PFSK-1 (cell line): ENCODE measurements at regions not wholly inside any gene's neighbourhood (a gene's known extent, or its start where the extent isn't known, plus 50 kb on each side); places are given as distances from the start of the nearest gene placed in this dataset.

Source experiments
- FOXP2 ChIP-seq: optimal IDR thresholded peaks from 2 replicates; pipeline ENCODE3; 2011; ENCODE audit warnings: borderline replicate concordance, control low read depth, inconsistent platforms; ENCODE audit not compliant: insufficient read depth; ENCODE audit errors: extremely low read length, extremely low read depth
- POLR2AphosphoS5 ChIP-seq: IDR thresholded peaks from 2 replicates; pipeline ENCODE4 v1.6.1; 2012; ENCODE audit warnings: low read depth, mild to moderate bottlenecking, control low read depth, low read length, moderate library complexity
- SIN3A ChIP-seq: IDR thresholded peaks from 2 replicates; pipeline ENCODE4 v1.6.1; 2012; ENCODE audit warnings: mild to moderate bottlenecking, low read length, moderate library complexity, borderline replicate concordance; ENCODE audit not compliant: insufficient read depth
- TAF1 ChIP-seq: IDR thresholded peaks from 2 replicates; pipeline ENCODE4 v1.6.1; 2012; ENCODE audit warnings: low read length, control low read depth, borderline replicate concordance; ENCODE audit not compliant: insufficient read depth
- TF ChIP-seq, protein P1 (sequence below), 2 experiments: IDR thresholded peaks; 2 replicates each; pipeline versions ENCODE4 v1.6.1 to v1.8.0; 2011 to 2012; ENCODE audit warnings: low read depth in 2 of 2, low read length in 2 of 2, control low read depth in 1 of 2, inconsistent platforms in 1 of 2, mild to moderate bottlenecking in 1 of 2, moderate library complexity in 1 of 2; ENCODE audit not compliant: insufficient read depth in 1 of 2

DNA sequence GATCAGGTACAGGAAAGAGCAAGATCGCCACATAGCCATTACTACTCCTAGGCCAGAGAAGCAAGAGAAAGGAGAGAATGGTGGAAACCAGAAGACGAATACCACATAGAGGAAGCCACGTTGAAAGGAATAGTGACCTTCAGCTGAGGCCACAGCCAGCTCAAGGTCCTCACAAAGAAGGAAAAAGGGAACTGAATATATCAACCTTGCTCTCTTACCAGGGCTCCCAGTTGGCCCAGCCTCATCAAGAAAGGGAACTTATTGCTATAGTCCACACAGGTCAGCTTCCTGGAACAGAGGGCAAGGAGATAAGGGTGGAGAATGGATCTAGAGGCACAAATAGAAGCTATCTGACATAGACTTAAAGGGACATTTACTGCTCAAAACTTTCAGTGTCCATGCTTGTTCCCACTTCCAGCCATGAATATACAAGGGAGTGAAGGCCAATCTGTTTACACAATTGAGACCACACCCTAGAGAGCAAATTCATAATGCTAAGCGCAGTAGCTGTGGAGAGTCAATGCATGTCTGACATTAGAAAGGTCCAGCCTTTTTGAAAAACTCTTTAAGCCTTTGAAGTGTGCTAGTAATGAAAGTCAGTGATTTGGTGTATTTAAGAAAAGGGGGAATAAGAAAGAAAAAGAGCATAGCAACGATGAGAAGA, 120.7 kb upstream of the ZC3H11B start:
- TF ChIP-seq, protein P1, sequence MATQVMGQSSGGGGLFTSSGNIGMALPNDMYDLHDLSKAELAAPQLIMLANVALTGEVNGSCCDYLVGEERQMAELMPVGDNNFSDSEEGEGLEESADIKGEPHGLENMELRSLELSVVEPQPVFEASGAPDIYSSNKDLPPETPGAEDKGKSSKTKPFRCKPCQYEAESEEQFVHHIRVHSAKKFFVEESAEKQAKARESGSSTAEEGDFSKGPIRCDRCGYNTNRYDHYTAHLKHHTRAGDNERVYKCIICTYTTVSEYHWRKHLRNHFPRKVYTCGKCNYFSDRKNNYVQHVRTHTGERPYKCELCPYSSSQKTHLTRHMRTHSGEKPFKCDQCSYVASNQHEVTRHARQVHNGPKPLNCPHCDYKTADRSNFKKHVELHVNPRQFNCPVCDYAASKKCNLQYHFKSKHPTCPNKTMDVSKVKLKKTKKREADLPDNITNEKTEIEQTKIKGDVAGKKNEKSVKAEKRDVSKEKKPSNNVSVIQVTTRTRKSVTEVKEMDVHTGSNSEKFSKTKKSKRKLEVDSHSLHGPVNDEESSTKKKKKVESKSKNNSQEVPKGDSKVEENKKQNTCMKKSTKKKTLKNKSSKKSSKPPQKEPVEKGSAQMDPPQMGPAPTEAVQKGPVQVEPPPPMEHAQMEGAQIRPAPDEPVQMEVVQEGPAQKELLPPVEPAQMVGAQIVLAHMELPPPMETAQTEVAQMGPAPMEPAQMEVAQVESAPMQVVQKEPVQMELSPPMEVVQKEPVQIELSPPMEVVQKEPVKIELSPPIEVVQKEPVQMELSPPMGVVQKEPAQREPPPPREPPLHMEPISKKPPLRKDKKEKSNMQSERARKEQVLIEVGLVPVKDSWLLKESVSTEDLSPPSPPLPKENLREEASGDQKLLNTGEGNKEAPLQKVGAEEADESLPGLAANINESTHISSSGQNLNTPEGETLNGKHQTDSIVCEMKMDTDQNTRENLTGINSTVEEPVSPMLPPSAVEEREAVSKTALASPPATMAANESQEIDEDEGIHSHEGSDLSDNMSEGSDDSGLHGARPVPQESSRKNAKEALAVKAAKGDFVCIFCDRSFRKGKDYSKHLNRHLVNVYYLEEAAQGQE (IDR thresholded peaks at IDR 0.05; ENCODE audit: insufficient read depth in 1 of 2, low read depth in 2 of 2, low read length in 2 of 2): no peak
- no peak for TF ChIP-seq TAF1
- TF ChIP-seq SIN3A: no peak
- TF ChIP-seq POLR2AphosphoS5: no peak
- no peak for TF ChIP-seq FOXP2
